Activated CD8-positive, alpha-beta memory T cell treated with anti-CD3 and anti-CD28 coated beads for 48 hours (primary cell): ENCODE measurements at regions not wholly inside any gene's neighbourhood (a gene's known extent, or its start where the extent isn't known, plus 50 kb on each side); places are given as distances from the start of the nearest gene placed in this dataset.

ENCODE experiments used
- DNase-seq, 3 experiments: peaks; one replicate each; pipeline ENCODE4 v3.0.0-alpha.2; 2020; ENCODE audit warnings: low read depth in 2 of 3, low spot score in 2 of 3

DNA sequence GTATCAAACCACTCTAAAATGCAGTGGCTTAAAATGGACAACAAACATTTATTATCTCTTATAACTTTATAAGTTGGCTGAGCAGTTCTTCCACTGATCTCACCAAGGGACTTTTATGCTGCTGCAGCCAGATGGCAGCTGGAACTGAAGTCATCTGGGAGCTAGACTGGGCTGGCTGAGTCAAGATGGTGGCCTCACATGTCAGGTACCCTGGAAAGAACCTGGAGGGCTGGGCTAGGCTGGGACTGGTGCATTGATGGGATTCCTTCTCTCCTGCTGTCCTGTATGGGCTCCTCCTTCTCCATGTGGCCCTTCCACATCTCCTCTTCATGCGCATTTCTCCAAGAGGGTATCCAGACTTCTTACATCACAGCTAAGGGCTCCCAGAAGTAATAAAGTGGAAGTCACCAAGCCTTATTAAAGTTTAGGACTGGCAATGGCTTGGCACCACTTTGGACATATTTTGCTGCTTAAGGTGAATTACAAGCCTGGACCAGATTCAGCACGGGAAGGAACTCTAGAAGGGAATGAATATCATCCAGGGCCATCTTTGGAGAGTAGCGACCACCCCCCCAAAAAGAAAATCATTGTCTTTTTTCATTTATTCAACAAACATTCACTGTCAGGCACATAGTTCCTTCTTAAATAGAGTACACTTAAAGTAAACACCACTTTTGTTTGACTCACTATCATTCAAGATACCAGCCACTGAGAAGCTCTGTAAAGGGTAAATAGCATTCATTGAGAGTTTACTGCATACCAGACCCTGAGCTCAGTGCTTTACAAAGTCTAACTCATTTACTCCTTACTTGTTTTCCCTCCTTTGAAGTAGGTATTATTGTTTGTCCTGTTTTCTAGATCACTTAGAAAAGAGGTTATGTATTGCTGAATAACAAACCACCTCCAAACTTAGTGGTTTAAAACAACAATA lies 138.0 kb downstream of the ZFP36L2 start:
- DNase-seq = no peak

DNA sequence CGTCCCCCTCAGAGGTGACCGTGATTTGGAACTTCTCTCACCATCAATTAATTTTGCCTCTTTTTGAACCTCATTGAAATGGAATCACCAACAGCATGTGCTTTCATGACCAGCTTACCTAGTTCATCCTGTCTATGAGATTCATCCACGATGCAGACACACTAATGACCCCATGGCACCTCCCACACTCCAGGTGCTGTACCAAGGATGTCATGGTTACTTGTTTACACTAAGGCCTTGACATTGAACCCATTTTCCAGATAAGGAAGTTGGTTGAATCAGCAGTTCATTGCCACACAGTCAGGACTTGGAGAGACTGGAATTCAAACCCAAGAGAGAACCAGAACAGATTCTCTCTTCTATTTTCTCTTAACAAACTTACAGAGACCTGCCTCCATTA lies 139.0 kb downstream of the ZFP36L2 start:
- no peak for DNase-seq

DNA sequence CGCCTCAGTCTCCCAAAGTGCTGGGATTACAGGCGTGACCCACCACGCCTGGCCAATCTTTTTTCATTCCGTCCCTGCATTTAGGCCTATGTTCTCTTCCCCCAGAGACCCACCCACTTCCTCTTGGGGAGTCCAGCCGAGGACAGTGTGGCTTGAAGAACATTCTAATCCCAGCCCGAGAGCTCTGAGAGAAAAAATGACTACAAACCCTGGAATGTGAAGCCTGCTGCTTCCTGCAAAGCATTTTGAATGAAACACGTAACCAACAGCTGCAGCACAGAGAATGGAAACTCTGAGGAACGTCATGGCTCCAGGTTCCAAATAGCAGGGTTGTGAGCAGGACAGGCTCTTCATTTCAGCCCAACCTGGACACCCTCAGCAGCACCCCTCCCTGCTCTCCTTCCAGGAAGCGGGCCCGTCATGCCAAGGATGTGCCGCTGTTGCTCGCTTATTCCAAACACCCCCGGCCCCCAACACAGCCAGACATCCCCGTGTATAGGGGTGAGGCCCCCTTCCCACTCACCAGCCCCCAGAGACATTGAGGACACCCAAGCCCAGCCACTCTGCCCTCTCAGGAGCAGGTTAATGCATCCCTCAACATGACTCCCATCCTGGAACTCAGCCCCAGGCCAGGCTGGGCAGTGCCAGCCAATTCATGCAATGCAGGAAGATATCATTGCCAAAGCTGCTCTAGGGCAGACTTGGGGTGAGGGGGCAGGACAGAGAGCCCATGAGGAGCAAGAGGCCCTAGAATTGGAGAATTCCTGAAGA lies 139.8 kb downstream of the ZFP36L2 start:
- DNase-seq = no peak

DNA sequence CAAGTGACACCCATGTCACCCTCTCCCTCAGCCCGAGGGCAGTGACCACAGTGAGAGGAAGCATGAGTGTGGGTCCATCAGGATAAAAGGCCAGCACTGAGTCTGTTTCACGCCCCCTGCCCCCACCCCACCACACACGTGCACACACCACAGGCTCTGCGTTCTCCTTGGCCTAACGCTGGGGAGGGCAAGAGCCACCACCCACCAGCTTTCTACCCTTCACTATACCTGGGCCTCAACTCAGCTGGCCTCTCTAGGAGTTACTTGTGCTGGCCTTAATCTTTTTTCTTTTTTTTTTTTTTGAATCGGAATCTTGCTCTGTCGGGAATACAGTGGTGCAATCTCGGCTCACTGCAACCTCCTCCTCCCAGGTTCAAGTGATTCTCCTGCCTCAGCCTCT lies 140.5 kb downstream of the ZFP36L2 start:
- no peak for DNase-seq

DNA sequence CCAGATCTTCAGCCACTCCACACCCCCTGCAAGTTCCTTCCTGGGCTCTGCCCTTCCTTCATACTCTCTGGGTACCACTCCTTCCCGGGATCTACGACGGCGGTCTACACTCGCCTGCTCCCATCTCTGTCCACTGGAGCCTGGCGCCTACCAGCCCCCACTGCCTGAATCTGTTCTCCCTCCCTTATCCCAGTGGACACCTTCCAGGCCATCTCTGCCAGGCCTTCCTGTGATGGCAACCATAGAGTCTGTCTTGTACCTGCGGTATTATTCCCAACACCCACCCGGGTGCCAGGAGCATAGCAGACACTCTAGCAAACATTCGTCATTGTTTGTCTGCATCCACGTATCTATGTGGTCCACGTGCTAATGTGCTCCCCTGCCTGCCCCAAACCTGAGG lies 140.9 kb downstream of the ZFP36L2 start:
- no peak for DNase-seq

DNA sequence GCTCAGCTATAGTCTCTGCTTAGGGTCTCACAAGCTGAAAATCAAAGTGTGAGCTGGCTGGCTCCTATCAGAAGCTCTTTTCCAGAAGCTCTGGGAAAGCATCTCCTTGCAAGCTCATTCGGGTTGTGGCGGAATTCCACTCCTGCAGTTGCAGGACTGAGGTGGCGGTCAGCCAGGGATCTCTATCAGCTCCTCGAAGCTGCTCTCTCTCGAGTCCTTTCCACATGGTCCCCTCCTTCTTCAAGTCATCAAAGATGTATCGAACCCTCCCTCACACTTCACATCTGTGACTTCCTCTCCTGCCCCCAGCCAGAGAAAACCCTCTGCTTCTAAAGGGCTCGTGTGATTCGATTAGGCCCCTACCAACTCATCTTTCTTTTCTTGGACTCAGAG lies 141.7 kb downstream of the ZFP36L2 start:
- DNase-seq = no peak

DNA sequence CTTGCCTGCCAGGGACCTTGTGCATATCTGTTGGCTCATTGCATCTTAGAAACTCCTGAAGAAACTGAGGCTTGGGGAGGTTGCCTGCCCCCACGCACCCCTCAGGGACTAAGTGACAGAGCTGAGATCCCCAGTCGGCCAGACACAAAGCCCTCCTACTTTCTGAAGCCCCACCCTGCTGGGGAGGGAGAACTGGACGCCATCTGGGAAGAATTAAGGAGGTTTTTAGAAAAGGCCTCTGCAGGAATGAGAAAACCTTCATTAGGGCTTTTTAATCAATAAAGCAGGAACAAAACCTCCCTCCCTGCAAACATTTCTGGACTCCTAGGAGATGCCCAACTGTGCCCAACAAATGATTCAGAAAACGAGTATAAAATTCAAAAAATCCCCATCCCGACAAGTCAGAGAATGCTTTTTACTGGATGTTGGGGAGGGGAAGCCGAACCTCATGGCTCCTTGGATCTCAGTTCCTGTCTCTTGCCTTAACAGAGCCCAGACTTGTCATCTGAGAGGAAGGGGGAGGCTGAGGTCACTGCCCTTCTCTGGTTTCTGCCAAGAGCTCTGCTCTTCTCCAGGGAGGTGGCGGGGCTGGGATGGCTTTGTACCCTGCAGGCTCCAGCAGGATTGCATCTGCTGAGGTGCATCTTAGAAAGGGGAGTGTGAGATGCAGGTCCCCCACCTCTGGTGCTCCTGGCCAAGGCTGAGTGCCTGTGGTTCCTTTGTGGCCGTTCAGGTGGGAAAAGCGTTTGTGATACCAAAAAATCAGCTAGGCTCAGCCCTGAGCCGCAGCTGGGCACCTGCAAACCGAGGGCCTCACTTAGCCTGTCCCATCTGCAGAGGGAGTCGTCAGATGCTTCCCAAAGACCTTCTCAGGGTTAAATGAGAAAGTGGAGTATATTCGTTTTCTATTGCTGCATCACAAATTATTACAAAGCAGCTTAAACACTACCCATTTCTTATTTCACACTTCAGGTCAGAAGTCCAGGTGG lies 142.4 kb downstream of the ZFP36L2 start:
- no peak for DNase-seq

DNA sequence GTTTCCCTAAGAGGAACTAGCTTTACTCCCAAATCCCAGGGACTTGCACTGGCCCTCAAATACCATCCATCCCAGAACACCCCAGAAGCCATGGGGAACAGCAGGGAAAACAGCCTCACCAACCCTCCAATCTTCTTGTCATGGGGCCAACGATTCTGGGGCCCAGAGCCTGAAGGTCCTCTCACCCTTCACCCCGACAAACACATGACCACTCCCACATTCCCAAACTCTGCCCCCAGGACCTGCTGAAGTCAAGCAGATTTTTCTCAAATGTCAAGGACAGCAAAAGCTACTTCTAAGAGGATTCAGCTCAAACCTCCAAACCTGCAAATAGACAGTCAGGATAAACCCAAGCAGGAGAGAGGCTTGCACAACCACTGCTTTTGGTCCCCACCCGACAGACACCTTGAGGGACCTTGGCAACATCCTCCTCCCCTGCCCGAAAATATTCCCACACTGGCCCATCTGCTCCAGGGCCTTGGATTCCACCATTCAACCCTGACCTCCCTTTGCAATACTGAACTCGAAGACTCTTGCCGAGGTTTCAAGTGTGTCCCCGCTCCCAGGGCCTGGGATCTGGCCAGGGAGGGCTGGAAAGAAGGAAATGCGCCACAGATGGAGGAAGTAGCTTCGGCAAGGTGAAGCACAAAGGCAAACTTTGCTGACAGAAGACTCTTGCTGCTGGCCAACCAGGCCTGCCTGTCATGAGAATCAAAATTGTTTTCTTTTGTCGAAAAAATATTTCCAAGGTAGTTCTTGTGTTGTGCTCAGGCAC lies 143.3 kb downstream of the ZFP36L2 start:
- no peak for DNase-seq

DNA sequence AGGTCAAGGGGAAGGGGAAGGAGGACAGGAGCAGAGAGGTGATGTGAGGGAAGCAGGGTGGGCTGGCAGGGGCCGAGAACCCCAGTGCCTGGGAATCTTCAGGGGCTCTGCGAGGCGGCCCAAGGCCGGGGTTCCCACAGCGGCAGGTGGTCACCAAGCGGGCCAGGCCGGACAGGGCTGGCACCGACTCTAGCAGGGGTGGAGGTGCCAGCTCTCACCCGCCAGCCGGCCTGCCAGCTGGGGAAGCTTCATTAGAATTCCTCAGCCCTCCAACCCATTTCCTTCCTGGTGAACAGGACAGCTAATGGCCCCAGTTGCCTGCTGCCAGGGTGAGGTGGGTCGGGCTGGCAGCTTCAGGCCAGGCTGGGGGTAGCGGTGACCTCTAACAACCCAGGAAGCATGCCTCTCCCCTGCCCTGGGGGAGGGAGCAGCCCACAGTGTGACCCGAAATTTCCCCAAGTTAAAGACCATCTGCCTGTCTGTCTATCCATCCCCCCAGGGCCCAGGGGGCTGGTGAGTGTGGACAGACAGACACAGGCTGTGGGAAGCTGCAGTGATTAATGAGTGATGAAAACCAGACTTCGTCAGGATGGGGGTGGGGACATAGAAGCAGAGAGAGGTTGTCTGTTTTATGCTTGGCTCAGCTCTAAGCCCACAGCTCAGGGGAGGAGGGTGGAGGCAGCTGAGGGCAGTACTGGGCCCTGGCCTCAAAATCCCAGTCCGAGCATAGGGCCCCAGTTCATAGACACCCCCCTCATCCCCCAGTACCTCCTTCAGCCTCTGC lies 144.1 kb downstream of the ZFP36L2 start:
- no peak for DNase-seq

DNA sequence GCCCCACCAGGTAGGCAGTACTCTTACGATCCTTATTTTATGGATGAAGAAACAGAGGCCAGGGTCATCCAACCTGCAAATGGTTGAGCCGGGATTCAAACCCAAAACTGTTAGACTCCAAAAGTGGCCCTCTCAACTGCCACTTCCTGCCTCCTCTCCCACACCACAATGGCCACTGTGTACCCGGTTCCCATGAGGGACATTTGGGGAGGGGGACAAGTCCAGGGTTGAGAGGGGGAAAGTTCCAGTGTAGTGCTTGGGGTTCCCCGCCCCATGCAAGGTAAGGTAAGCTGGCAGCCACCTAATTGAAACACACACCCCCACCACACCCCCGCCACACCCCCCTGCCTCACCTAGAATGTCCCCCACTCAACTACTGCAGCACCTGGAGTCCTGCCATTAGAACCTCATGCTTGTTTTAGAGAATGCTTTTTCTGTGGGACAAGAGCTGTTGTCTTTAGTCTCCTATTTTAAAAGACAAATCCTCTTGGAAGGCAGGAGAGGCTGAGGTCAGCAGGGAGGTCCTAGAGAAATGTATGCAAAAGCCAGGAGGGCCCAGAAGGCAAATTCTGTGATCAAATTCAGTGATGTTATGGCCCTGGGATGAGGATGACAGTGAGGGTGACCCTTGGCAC lies 145.2 kb downstream of the ZFP36L2 start:
- DNase-seq = no peak

DNA sequence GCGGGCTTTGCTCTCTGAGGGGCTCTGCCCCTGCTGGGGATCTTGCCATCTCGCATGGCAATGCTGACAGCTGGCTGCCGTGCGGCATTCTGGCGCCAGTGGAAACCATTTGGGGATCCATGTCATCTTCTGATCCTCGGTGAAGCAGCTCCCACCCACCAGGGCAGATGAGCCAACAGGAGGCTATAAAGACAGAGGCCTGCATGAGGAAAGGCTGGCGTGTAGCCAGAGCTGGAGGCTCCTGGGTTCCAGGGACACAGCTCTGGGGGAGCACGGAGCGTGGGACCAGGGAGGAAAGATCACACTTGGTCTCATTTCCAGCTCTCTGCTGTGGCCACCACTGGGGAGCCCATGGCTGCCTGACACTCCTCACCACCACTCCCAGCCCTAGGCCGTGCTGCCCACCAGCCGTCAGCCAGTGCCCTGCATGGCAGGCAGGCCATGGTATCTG lies 145.8 kb downstream of the ZFP36L2 start:
- DNase-seq = no peak

DNA sequence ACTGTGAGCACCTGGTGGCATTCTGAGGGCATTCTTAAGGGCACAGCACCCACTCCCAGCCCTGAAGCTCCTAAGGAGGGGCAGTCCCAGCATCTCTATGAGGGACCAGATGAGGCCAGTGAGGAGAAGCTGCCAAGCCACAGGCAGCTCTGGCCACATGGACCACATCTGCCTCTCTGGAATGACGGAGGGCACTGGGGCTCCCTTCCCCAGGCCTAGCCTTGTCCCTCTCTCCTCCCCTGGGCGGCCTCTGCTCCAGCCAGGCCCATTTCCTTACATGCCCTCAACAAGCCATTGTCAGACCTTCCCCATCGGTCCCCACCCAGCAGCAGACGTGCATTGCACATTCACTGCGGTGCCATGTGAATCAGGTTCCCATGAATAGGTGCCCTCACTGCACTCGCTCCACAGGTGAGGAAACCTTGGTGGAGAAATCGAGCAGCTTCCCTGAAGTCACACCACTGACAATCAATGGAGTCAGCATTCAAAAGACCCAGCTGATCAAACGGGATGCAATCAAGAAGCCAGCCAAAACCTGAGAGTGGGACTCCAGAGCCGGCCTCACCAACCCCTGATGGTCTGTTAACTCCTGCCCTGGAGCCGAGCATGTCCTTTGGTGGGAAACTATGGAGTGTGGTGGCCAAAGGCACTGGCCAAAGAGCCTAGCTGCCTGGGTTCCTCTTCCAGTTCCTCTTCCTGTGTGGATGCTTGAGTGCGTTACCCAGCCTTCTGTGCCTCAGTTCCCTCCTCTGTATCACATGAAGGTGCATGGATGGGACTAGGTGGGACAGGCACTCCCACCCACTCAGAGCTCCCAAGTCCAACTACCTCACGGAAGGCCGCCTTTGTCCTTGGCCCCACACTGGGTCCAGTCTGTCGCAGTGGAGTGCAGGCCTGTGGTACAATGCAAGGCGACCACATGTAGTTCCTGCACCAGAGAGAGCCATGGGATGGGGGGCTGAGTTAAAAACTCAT lies 147.3 kb downstream of the ZFP36L2 start:
- DNase-seq = no peak

DNA sequence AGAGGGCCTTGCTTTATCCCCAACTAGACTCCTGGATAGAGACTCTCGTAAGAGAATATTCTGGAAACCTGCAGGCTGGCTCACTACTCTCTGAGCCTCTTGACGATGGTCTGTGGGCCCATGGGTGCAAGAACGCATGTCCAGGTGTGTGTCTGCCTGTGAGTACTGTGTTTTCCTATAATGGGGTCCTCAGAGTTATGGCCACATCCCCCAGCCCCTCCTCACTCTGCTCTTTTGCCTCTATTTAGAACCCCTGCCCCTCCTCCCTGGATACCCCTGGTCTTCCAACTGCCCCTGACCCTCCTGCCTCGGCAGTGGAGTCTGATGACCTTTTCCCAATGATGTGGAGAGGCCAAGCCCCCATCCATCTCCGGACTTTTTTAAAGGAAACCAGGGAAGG lies 148.1 kb downstream of the ZFP36L2 start:
- no peak for DNase-seq

DNA sequence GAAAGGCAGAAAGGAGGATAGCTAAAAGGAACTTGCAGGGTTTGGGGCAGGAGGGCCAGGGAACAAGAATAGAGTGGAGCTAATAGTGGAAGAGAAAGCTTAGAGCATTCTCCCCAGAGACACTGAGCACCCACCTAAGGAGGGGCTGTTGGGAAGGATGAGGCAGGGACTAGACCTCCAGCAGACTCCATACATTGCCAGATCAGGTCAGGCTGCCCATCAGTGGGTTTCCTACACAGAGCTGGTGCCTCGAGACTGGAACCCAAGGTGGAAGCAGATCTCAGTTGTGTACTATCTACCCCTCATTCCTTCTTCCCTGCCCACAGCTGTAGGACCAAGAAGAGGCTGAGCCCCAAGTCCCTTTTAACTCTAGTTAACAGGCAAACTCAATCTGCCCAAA lies 148.5 kb downstream of the ZFP36L2 start:
- no peak for DNase-seq

DNA sequence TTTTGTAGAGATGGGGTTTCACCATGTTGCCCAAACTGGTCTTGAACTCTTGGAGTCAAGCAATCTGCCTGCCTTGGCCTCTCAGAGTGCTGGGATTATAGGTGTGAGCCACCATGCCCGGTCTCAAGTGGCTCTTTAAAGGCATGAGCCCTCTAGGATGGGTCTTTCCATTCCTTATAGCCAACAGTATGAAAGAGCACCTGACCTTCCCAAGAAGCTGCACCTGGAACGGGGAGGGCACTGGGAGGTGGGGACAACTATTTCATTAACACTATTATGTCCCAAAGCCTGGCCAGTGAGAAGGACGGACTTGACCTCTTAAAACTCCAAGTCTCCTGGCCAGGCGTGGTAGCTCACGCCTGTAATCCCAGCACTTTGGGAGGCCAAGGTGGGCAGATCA lies 149.7 kb downstream of the ZFP36L2 start:
- no peak for DNase-seq

DNA sequence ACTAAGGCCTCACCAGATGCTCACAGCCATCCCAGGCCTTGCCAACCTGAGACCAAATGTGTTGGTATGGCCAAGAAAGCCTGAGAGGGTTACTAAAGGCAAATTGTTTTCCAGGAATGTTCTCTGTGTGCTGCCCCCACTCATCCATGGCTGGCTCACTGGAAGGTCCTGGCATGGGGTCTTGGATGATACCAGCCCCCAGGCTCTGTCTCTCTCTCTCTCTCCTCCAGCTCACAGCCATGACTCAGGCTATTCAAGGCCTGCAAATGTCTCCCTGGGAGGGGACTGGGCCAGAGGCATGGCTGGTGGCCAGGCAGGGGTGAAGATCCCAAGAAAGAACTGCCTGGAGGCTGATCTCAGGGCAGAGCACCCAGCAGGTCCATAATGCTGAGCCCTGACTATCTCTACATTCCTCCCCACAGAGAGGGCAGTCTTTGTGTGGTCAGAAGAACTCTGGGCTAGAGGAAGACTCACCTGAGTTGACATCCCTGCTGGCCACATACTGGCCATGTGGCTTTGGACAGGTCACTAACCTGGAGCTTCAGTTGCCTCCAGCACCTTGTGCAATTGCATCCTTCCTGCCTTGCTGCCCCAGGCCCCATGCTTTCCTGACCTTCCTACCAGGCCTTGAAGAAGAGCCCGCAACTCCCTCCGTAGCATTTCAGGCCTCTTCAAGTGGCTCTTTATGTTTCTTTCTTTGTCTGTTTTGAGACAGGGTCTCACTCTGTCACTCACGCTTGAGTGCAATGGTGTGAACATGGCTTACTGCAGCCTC lies 150.4 kb downstream of the ZFP36L2 start:
- DNase-seq = no peak

DNA sequence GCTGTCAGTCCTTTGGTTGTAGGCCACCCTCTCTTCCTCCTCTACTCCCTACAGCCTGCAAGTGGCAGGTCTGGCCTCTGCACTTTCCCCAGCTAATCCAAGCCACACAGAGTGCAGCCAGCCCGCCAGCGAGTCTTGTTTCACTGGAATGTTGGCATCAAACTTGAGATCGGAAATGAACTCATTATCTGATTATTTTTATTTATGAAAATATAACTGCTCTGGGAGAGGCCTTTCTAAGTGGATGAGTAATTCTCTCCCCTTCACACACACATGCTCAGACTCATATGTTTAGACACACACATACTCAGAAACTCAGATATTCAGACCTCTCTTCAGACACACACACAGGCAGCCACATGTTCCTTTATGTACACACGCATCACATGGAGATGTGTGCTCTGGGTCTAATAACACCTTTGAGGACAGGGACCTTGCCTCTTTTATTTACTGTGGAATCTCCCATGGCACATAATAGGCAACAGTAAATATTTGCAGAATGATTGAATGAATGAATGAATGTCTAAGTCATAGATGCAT lies 151.3 kb downstream of the ZFP36L2 start:
- DNase-seq = no peak
